ENCODE measurements at regions not wholly inside any gene's neighbourhood (a gene's known extent, or its start where the extent isn't known, plus 50 kb on each side); places are given as distances from the start of the nearest gene placed in this dataset.

DNA sequence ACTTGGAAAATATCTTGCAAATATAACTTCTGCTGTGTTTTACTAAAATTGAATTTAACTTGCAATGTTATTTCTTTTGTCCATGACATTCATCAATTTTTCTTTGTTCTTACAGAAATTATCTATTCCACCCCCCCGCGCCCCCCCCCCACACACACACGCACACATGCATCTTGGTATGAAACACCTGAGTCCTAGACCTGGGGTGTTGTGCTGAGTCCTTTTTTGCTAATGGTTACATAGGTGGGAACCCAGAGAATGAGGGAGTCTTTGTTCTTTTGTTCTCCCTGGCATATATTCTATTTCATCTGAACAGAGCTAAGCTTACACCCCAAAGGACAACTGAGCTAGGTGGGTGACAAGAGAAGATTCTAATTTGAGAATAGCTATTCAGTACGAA lies 308.9 kb downstream of the CWC27 start:
- TF ChIP-seq CTCF (IDR thresholded peaks at IDR 0.05; ENCODE audit: borderline replicate concordance, extremely low read depth, low read length, poor library complexity, severe bottlenecking) = no peak
- no peak for TF ChIP-seq EZH2 (IDR thresholded peaks at IDR 0.05; ENCODE audit: borderline replicate concordance, low read depth, low read length, severe bottlenecking)
